A673 (cell line): ENCODE measurements at regions not wholly inside any gene's neighbourhood (a gene's known extent, or its start where the extent isn't known, plus 50 kb on each side); places are given as distances from the start of the nearest gene placed in this dataset.

Experiments used
- CTCF ChIP-seq: fragments of 300-800, 200-600 bp; sonication (generic); conservative IDR thresholded peaks from 2 replicates; pipeline ENCODE4 v1.5.1; 2017; ENCODE audit warnings: low read depth, mild to moderate bottlenecking, antibody characterized with exemption, low read length, moderate library complexity, mixed read lengths
- EZH2 ChIP-seq: fragments of 200-600 bp; sonication (generic); IDR thresholded peaks from 2 replicates; pipeline ENCODE4 v1.6.1; 2017; ENCODE audit warnings: borderline replicate concordance, low read depth, mild to moderate bottlenecking, mixed read lengths, antibody characterized with exemption, low read length; ENCODE audit not compliant: poor library complexity, severe bottlenecking

- TF ChIP-seq CTCF (no peak), EZH2 (no peak)
Measured at GRCh38 chr1:173330149-173330951, 123.2 kb upstream of the TNFSF4 start.
